ENCODE measurements at regions not wholly inside any gene's neighbourhood (a gene's known extent, or its start where the extent isn't known, plus 50 kb on each side); places are given as distances from the start of the nearest gene placed in this dataset.
A peak's percentile ranks its signal among the peaks of the same experiment; 100 is the strongest.
"Not testable (repeated sequence)": the region's sequence is repeated elsewhere in the genome, so short reads cannot be mapped to it uniquely, and the experiment has no call there.

DNA sequence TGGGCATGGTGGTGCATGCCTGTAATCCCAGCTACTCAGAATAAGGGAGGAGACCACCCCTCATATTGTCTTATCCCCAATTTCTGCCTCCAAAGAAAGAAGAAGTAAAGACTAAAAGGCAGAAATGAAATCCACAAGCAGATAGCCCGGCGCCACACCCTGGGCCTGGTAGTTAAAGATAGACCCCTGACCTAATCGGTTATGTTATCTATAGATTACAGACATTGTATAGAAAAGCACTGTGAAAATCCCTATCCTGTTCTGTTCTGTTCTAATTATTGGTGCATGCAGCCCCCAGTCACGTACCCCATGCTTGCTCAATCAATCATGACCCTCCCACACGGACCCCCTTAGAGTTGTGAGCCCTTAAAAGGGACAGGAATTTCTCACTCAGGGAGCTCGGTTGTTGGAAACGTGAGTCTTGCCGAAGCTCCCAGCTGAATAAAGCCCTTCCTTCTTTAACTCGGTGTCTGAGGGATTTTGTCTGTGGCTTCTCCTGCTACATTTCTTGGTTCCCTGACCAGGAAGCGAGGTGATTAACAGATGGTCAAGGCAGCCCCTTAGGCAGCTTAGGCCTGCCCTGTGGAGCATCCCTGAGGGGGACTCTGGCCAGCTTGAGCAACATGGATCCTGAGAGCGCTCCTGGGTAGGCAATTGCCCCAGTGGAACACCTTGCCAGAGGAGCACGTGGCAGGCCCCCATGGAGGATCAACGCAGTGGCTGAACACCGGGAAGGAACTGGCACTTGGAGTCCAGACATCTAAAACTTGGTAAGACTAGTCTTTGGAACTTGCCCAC lies 188.7 kb upstream of the NDUFV2 start:
- DNase-seq (ENCODE audit: low read depth): not testable (repeated sequence)

GRCh38 chr18:8914404-8915264 lies 187.9 kb upstream of the NDUFV2 start:
- not testable (repeated sequence) for DNase-seq (ENCODE audit: low read depth)

GRCh38 chr18:8920856-8921787 lies 181.4 kb upstream of the NDUFV2 start:
- DNase-seq (ENCODE audit: low read depth): peak; percentile 28

DNA sequence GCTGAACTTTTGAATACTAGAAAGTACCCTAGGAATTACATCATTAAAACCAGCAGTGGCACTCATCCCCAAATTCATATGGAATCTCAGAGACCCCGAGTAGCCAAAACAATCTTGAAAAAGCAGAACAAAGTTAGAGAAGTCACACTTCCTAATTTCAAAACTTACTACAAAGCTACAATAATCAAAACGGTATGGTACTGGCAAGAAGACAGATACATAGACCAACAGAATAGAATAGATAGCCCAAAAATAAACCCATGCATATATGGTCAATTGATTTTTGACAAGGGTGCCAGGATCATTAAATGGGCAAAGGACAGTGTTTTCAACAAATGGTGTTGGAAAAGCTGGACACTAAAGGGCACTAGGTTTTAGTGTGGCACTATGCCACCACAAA lies 176.0 kb upstream of the NDUFV2 start:
- DNase-seq (ENCODE audit: low read depth): no peak

GRCh38 chr18:8928044-8928443 lies 174.5 kb upstream of the NDUFV2 start:
- DNase-seq (ENCODE audit: low read depth): no peak

GRCh38 chr18:8928847-8929780 lies 173.4 kb upstream of the NDUFV2 start:
- DNase-seq (ENCODE audit: low read depth): peak; percentile 41

- DNase-seq (ENCODE audit: low read depth): no peak
These were observed 171.4 kb upstream of the NDUFV2 start for GRCh38 chr18:8930990-8931616.

DNA sequence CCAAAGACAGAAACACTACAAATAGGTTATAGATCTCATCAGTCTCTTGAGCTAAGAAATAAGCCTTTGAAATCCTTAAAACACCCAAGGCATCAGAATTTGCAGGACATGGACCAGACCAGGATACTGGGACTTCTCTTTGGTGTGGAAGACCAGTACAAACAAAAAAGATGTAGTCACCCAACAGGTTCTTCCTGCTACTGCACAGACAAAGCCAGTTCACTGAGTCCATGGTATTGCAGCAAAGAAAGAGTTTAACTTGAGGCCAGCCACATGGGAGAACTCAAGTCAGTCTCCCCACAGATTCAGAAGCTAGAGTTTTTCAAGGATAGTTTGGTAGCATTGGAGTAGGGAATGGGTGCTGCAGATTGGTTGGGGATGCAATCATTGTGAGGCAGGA lies 169.6 kb upstream of the NDUFV2 start:
- DNase-seq (ENCODE audit: low read depth): no peak

GRCh38 chr18:8933714-8934284 lies 168.7 kb upstream of the NDUFV2 start:
- DNase-seq (ENCODE audit: low read depth): no peak

- DNase-seq (ENCODE audit: low read depth): not testable (repeated sequence)
These were observed 167.2 kb upstream of the NDUFV2 start for GRCh38 chr18:8935346-8935745.

GRCh38 chr18:8936619-8937018 lies 165.9 kb upstream of the NDUFV2 start:
- DNase-seq (ENCODE audit: low read depth): no peak

- no peak for DNase-seq (ENCODE audit: low read depth)
These were observed 165.1 kb upstream of the NDUFV2 start for GRCh38 chr18:8937160-8938094.

DNA sequence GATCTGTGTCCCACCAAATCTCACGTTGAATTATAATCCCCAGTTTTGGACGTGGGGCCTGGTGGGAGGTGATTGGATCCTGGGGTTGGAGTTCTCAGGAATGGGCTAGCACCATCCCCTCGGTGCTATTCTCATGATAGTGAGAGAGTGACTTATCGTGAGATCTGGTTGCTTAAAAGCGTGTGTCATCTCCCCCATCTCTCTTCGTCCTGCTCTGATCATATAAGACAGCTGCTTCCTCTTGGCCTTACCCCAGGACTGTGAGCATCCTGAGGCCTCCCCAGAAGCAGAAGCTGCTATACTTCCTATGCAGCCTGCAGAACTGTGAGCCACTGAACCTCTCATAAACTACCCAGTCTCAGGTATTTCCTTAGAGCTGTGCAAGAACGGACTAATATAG lies 163.7 kb upstream of the NDUFV2 start:
- no peak for DNase-seq (ENCODE audit: low read depth)

DNA sequence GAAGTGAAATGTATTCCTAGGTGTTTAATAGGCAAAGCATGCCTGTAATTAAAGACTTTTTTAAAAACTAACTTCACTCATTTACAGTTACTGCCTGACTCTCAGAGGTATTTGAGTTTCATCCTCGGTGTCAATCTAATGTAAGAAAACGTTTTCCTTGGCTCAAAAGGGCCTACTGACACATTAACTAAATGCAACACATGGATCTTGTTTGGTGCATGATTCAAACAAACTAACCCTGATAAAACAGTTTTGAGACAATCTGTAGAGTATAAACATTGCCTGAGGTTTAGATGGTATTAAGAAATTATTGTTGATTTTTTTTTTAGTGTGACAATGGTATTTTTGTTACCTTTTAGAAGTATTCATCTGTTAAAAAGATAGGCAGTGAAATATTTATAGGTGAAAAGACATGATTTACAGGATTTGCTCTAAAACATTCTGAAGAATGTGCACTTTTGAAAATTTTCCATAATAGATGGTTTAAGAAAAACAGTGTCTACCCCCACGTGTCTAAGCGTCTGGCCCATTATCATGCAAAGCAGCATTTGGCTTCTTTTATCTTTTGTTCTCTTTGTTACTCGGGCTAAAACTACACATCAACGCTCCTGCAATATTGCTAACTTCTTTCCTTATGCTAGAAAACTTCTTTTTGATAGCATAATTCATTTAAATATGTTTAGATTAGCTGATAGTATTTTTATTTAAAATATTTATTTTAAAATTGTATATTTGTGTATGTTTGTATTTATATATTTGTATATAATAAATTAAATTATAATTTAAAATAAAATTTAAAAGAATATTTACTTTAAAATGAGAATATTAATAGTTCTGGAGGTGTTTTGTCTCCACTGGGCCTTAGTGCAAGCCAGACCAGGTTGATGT lies 160.2 kb upstream of the NDUFV2 start:
- DNase-seq (ENCODE audit: low read depth): no peak

DNA sequence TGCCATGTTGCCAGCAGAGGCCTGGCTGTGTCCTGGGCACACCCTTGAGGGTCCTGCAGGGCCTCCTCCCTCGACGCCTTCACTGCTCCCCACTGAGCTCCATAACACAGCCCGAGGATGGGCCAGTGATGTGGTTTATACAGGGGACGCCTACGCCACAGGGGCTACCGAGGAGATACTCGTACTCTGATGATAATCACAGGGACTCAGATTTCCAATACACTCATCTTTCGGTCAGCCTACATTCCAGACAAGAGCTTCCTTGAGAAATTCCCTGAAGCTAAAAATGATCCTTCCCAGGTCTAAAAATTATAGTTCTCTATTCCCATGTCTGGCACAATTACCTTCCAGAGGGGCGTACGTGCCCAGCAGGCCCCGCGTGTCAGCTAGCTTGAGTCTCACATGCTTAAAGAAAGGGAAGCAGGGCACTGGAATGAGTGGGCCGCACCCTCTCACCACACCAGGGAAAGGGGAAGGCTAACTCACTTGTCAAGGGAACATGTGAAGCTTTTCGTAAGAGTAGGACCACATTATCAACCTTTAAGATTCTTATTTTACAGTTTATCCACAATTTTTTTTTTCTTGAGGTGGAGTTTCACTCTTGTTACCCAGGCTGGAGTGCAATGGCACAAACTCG lies 159.5 kb upstream of the NDUFV2 start:
- DNase-seq (ENCODE audit: low read depth): no peak

GRCh38 chr18:8943900-8944870 lies 158.3 kb upstream of the NDUFV2 start:
- peak; percentile 86 for DNase-seq (ENCODE audit: low read depth)
